HG02943 (cell line): ENCODE measurements at regions not wholly inside any gene's neighbourhood (a gene's known extent, or its start where the extent isn't known, plus 50 kb on each side); places are given as distances from the start of the nearest gene placed in this dataset.
"Not testable (repeated sequence)": the region's sequence is repeated elsewhere in the genome, so short reads cannot be mapped to it uniquely, and the experiment has no call there.

Experiments used
- ATAC-seq: cut with Tn5 transposase; IDR thresholded peaks from one replicate; pipeline ENCODE4 v1.9.1; 2021; ENCODE audit warnings: mild to moderate bottlenecking, low read depth, moderate library complexity; ENCODE audit not compliant: unreplicated experiment

- ATAC-seq: no peak
Measured at GRCh38 chr5:127210042-127210441, 80.6 kb upstream of the MEGF10 start.

- no peak for ATAC-seq
Measured at GRCh38 chr5:127213231-127213630, 77.4 kb upstream of the MEGF10 start.

- ATAC-seq: no peak
Measured at GRCh38 chr5:127216143-127216542, 74.5 kb upstream of the MEGF10 start.

GRCh38 chr5:127216898-127217675 is 73.5 kb upstream of the MEGF10 start:
- ATAC-seq: no peak

GRCh38 chr5:127221936-127222335 is 68.7 kb upstream of the MEGF10 start:
- not testable (repeated sequence) for ATAC-seq

GRCh38 chr5:127222571-127223156 is 67.9 kb upstream of the MEGF10 start:
- not testable (repeated sequence) for ATAC-seq

- no peak for ATAC-seq
Measured at GRCh38 chr5:127223256-127223974, 67.2 kb upstream of the MEGF10 start.

GRCh38 chr5:127227881-127228280 is 62.7 kb upstream of the MEGF10 start:
- no peak for ATAC-seq

GRCh38 chr5:127228540-127229184 is 61.9 kb upstream of the MEGF10 start:
- no peak for ATAC-seq

- peak; percentile 70 for ATAC-seq
Measured at GRCh38 chr5:127229185-127229889, 61.3 kb upstream of the MEGF10 start.

- ATAC-seq: no peak
Measured at GRCh38 chr5:127231118-127231517, 59.5 kb upstream of the MEGF10 start.

- no peak for ATAC-seq
Measured at GRCh38 chr5:127233590-127233989, 57.0 kb upstream of the MEGF10 start.

- no peak for ATAC-seq
Measured at GRCh38 chr5:127235136-127235535, 55.5 kb upstream of the MEGF10 start.

- no peak for ATAC-seq
Measured at GRCh38 chr5:127236254-127236653, 54.3 kb upstream of the MEGF10 start.
